Naive B cell (primary cell): ENCODE measurements at regions not wholly inside any gene's neighbourhood (a gene's known extent, or its start where the extent isn't known, plus 50 kb on each side); places are given as distances from the start of the nearest gene placed in this dataset.

ENCODE experiments used
- ATAC-seq, 2 donors: fragments of 150-1000 bp; cut with Tn5 transposase; 2 replicates each; pipeline ENCODE4 v1.10.0; 2021; ENCODE audit warnings: low read depth in 2 of 2, mild to moderate bottlenecking in 2 of 2, moderate library complexity in 2 of 2
- DNase-seq: peaks from one replicate; pipeline ENCODE4 v3.0.0; 2022
- H3K27ac Mint-ChIP-seq, 6 donors: one replicate each; pipeline ENCODE4 v1.8.0; 2020 to 2022; ENCODE audit warnings: mild to moderate bottlenecking in 6 of 6, mixed read lengths in 6 of 6, moderate library complexity in 5 of 6, inconsistent platforms in 2 of 6
- H3K27me3 Mint-ChIP-seq, 3 donors: one replicate each; pipeline ENCODE4 v1.8.0; 2021 to 2022; ENCODE audit warnings: mixed read lengths in 3 of 3, mild to moderate bottlenecking in 1 of 3
- H3K36me3 Mint-ChIP-seq, 2 donors: one replicate each; pipeline ENCODE4 v1.8.0; 2020 to 2022; ENCODE audit warnings: mixed read lengths in 2 of 2, inconsistent platforms in 1 of 2, mild to moderate bottlenecking in 1 of 2
- H3K4me1 Mint-ChIP-seq, 3 donors: one replicate each; pipeline ENCODE4 v1.8.0; 2020 to 2022; ENCODE audit warnings: mixed read lengths in 3 of 3, inconsistent platforms in 1 of 3, mild to moderate bottlenecking in 1 of 3, moderate library complexity in 1 of 3
- H3K4me3 Mint-ChIP-seq, 8 donors: one replicate each; pipeline ENCODE4 v1.8.0; 2020 to 2022; ENCODE audit warnings: mild to moderate bottlenecking in 8 of 8, mixed read lengths in 8 of 8, moderate library complexity in 8 of 8, inconsistent platforms in 2 of 8
- H3K9me3 Mint-ChIP-seq, 7 donors: one replicate each; pipeline ENCODE4 v1.8.0; 2020 to 2022; ENCODE audit warnings: mixed read lengths in 7 of 7, mild to moderate bottlenecking in 5 of 7, inconsistent platforms in 2 of 7, moderate library complexity in 1 of 7

DNA sequence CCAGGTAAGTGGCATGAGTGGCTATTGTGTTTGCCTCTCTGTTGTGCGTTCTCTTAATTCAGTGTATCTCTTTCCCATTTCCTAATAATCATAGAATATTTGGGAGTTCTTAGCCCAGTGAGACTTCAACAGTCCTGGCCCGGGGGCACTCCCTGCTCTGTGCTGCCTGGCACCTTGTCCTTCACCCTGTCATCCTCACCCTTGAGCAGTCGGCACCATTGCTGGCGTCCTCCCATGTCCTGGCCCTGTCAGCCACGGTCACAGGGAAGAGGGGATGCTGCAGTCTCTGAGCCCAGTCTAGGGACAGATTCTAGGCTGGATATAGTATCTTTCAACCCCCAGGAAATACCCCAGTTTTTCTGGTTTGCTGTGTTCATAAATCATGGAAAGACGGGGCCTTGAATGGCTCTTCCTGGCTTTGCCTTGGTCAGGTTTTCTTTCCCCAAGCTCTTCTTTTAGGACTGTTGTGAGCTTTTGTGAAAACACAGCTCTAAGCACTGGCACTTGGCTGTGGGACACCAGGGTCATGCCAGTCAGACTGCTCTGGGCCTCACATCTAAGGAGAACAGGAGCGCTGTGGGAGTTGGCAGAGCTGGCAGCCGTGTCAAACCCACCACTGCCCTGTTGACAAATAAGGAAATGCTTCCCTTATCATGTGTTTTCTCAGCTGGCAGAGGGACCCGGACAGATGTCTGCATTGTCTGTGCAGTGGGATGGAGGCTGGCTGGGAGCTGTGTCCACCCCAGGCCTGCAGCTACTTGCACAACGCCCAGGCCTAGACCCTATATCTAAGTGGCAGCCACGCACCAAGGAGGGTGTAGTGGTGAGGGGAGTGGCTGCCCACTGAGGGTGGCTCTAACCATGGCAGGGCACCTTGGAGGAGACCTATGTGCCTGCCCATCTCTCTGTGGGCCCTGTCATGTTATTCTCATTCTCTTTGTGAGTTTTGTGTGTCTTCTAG lies 378.6 kb downstream of the ICE1 start:
- peaks cover 0 to 7% (median 0%) of the 10 kb centered on the region in 7 donors for H3K9me3 Mint-ChIP-seq
- H3K27ac Mint-ChIP-seq = peak overlapping the region in 2 of 6 donors; percentile 13 to 39
- no peaks in the 10 kb centered on the region for H3K4me1 Mint-ChIP-seq

GRCh38 chr5:5799826-5800225 lies 377.3 kb downstream of the ICE1 start:
- Mint-ChIP-seq H3K4me1 (no peaks in the 10 kb centered on the region), H3K27ac (no peak overlapping the region), H3K27me3 (no peaks in the 10 kb centered on the region), H3K36me3 (no peaks in the 10 kb centered on the region), H3K4me3 (no peak overlapping the region), H3K9me3 (peaks cover 0 to 7% (median 0%) of the 10 kb centered on the region in 7 donors)
- ATAC-seq (no peak), DNase-seq (no peak)

More for the DNA sequence above, 378.6 kb downstream of the ICE1 start:
- no peak for ATAC-seq
- H3K4me3 Mint-ChIP-seq = no peak overlapping the region
- DNase-seq = no peak
- H3K36me3 Mint-ChIP-seq = no peaks in the 10 kb centered on the region
- H3K27me3 Mint-ChIP-seq = no peaks in the 10 kb centered on the region

DNA sequence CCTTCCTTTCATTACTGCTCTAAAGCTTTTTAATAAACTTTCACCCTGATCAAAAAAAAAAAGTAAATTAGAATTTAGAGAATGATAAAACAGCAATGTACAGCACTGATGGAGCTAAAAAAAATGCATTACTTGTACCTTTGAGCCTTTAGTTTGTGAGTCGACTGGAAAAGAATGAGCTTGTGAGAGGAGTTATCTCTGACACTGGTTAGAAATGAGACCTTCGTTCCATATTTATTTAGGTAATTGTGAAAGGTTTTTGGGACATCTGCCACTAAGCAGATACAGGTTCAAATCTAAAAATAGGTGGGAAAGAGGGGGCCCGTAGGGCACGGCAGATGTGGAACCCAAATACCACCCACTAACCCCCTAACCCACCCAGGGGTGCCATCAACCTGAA lies 376.8 kb downstream of the ICE1 start:
- no peaks in the 10 kb centered on the region for H3K36me3 Mint-ChIP-seq
- DNase-seq = no peak
- H3K9me3 Mint-ChIP-seq = peaks cover 0 to 7% (median 0%) of the 10 kb centered on the region in 7 donors
- no peak overlapping the region for H3K4me3 Mint-ChIP-seq
- H3K27me3 Mint-ChIP-seq = no peaks in the 10 kb centered on the region
- no peak overlapping the region for H3K27ac Mint-ChIP-seq
- ATAC-seq = no peak
- no peaks in the 10 kb centered on the region for H3K4me1 Mint-ChIP-seq

DNA sequence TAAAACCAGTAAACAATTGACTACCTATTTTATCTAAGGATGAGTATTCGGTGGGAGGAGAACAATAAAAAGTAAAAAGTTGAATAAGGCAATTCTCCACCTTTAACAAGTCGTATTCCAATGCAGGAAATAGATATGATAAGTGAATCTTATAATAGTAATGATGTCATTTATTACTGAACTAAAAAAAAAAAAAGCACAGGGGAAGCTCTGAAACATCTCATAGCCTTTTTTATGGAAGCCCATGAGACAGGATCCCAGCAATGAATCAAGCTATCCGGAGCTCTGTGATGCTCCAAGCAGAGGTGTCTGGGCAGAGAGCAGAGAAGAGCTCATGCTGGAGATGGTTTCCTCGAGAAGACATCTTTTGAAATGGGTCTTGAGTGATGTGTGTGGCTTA lies 376.0 kb downstream of the ICE1 start:
- ATAC-seq = no peak
- no peak overlapping the region for H3K4me3 Mint-ChIP-seq
- peak overlapping the region in 1 of 6 donors; percentile 21 for H3K27ac Mint-ChIP-seq
- H3K4me1 Mint-ChIP-seq = no peaks in the 10 kb centered on the region
- H3K36me3 Mint-ChIP-seq = no peaks in the 10 kb centered on the region
- no peak for DNase-seq
- H3K9me3 Mint-ChIP-seq = peaks cover 0 to 7% (median 0%) of the 10 kb centered on the region in 7 donors
- peaks cover 0 to 2% (median 0%) of the 10 kb centered on the region in 3 donors for H3K27me3 Mint-ChIP-seq

GRCh38 chr5:5798041-5798440 lies 375.6 kb downstream of the ICE1 start:
- Mint-ChIP-seq H3K9me3 (peaks cover 0 to 5% (median 0%) of the 10 kb centered on the region in 7 donors), H3K27ac (no peak overlapping the region)
- no peak for DNase-seq

DNA sequence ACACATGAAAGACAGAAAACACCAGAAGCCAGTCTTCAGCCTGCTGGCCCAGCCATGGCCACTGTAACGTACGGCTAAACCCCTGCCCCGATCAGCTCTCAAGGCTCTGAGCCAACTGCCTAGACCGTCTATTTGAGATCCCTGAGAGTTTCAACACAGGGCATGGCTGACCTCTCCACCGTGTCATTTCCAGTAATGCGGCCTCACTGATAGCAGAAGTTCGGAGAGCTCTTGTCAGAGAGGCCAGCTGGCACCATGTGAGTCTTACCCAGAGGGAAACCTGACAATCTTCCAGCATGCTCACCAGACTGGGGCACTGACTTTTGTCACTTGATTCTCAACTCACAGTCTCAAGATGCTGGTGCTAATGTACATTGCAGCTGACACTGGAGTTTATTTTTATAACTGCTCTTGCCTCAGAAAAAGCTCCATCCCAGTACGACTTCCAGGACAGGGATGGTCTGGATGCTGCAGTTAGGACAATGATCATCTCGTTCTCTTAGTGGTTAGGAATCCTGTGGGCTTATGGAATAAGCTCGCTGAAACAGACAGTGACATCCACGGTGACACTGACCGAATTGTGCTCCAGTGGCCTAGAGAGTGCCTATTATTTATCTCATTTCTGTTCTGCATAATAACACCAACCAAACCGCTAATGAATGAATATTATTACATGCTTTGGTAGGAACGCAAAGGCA lies 372.7 kb downstream of the ICE1 start:
- H3K4me1 Mint-ChIP-seq = no peaks in the 10 kb centered on the region
- H3K36me3 Mint-ChIP-seq = no peaks in the 10 kb centered on the region
- H3K9me3 Mint-ChIP-seq = peaks cover 0 to 2% (median 0%) of the 10 kb centered on the region in 7 donors
- H3K27me3 Mint-ChIP-seq = peaks cover 0 to 6% (median 0%) of the 10 kb centered on the region in 3 donors
- no peak for DNase-seq
- H3K4me3 Mint-ChIP-seq = no peak overlapping the region
- peak overlapping the region in 1 of 6 donors; percentile 45 for H3K27ac Mint-ChIP-seq
- ATAC-seq = no peak

More at GRCh38 chr5:5798041-5798440, 375.6 kb downstream of the ICE1 start:
- peaks cover 0 to 6% (median 0%) of the 10 kb centered on the region in 3 donors for H3K27me3 Mint-ChIP-seq
- ATAC-seq = no peak
- no peak overlapping the region for H3K4me3 Mint-ChIP-seq
- H3K4me1 Mint-ChIP-seq = no peaks in the 10 kb centered on the region
- no peaks in the 10 kb centered on the region for H3K36me3 Mint-ChIP-seq

DNA sequence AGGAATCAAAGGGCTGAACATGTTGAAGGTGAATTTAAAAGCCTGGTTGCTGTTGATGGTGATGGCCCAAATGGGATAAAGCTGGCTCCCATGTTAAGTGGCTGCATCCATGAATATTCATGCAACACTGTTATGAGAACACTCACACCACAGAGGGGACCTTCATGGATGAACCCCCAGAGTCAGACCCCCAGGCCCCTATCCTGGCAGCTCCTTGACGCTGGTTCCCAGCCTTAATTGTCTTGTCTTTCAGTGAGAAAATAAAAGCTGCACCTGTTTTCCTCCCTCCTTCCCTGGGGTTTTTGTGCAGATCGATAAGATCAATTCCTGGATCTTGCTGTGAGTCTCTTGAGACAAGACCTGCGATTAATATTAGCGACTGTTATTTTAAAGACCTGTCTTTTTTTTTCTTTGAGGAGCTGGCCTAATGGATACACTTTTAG lies 371.7 kb downstream of the ICE1 start:
- no peaks in the 10 kb centered on the region for H3K36me3 Mint-ChIP-seq
- H3K4me1 Mint-ChIP-seq = no peaks in the 10 kb centered on the region
- no peak overlapping the region for H3K27ac Mint-ChIP-seq
- ATAC-seq = no peak
- DNase-seq = no peak
- no peak overlapping the region for H3K4me3 Mint-ChIP-seq
- H3K9me3 Mint-ChIP-seq = peaks cover 0 to 2% (median 0%) of the 10 kb centered on the region in 7 donors
- H3K27me3 Mint-ChIP-seq = peaks cover 0 to 6% (median 0%) of the 10 kb centered on the region in 3 donors

DNA sequence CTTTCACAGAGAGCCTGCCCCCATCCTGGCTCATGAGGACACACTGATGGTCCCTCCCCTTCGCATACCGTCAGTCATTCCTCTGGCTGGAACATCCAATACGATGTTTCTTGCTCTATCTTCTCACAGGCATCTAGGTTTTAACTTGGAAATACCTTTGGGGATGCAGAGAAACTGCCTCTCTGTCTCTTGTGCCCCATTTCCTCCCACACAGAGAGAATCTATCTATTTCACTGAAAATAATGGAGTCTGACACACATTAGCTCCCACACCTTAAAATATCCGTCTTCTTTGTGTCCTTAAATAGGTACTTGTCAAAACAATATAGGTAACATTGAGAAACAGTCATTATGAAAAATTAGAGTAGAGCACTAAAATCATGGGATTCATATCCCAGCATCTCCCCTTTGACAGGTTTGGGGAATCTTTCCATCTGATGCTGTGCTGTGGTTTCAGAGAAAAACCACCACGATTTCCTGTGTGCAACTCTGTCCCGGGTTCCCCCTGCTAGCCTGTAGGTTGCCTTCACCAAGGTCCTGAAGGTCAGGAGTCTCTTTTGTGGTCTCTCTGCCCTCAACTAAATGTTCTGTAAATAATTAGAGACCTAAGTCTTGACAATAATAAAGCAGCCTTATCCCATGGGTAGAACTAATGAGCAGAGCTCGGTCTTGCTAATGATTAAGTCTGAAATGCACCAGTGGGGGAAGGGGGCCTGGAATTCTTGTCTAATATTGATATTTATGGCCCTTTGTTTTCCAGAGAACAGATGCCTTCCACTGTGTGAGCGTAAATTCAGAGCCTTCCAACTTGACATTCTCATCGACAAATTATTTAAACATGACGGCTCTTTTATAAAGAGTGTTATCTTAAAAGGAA lies 371.0 kb downstream of the ICE1 start:
- no peak overlapping the region for H3K4me3 Mint-ChIP-seq
- H3K27me3 Mint-ChIP-seq = peaks cover 0 to 6% (median 0%) of the 10 kb centered on the region in 3 donors
- H3K4me1 Mint-ChIP-seq = no peaks in the 10 kb centered on the region
- H3K9me3 Mint-ChIP-seq = peaks cover 0 to 3% (median 0%) of the 10 kb centered on the region in 7 donors
- DNase-seq (no peak), ATAC-seq (no peak)
- peak overlapping the region in 1 of 6 donors; percentile 24 for H3K27ac Mint-ChIP-seq
- no peaks in the 10 kb centered on the region for H3K36me3 Mint-ChIP-seq

DNA sequence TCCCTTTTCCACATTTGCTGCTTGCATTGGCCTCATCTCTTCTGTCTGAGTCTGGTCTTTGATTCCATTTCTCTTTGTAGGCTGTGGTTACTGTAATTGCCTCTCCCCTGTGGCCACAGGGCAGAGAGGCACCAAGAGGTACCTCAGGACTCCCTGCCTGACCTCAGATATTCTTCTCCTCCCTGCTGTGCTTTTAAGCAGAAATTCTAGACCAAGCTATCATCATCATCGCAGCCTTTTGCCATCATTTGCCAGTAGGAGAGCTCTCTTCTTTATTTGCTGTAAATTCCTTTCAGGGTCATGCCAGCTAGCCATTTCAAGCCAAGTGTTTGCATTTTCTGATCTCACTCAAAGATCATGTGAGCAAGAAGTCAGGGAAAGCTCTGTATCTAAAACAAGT lies 369.6 kb downstream of the ICE1 start:
- ATAC-seq (no peak), DNase-seq (no peak)
- Mint-ChIP-seq H3K27ac (no peak overlapping the region), H3K9me3 (peaks cover 2 to 12% (median 7%) of the 10 kb centered on the region in 7 donors), H3K4me1 (no peaks in the 10 kb centered on the region), H3K4me3 (no peak overlapping the region), H3K27me3 (peaks cover 0 to 6% (median 0%) of the 10 kb centered on the region in 3 donors), H3K36me3 (peaks cover 0 to 3% of the 10 kb centered on the region in 2 donors)

DNA sequence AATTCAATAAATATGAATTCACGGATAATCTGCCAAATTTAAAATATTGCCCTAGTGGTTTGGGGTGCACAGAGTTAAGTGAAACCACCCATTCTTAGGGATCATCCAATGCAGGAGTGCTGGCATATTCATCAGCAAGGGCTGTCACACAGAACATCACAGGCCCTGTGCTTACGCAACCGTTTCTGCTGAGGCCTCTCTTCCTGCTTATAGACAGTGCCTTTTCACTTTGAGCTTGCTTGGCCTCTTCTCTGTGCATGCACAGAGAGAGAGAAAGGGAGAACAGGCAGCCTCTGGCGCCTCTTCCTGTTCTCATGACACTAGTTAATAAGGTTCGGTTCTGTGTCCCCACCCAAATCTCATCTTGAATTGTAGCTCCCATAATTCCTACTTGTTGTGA lies 366.3 kb downstream of the ICE1 start:
- peak overlapping the region in 1 of 6 donors; percentile 35 for H3K27ac Mint-ChIP-seq
- DNase-seq (no peak), ATAC-seq (no peak)
- peaks cover 6 to 11% of the 10 kb centered on the region in 2 donors for H3K36me3 Mint-ChIP-seq
- H3K9me3 Mint-ChIP-seq = peaks cover 7 to 28% (median 14%) of the 10 kb centered on the region in 7 donors
- no peak overlapping the region for H3K4me3 Mint-ChIP-seq
- no peaks in the 10 kb centered on the region for H3K4me1 Mint-ChIP-seq
- H3K27me3 Mint-ChIP-seq = peaks cover 0 to 6% (median 0%) of the 10 kb centered on the region in 3 donors

GRCh38 chr5:5787373-5787772 lies 364.9 kb downstream of the ICE1 start:
- ATAC-seq (no peak), DNase-seq (no peak)
- no peaks in the 10 kb centered on the region for H3K27me3 Mint-ChIP-seq
- H3K36me3 Mint-ChIP-seq = peaks cover 6 to 11% of the 10 kb centered on the region in 2 donors
- H3K4me3 Mint-ChIP-seq = no peak overlapping the region
- H3K9me3 Mint-ChIP-seq = peaks cover 5 to 28% (median 14%) of the 10 kb centered on the region in 7 donors
- no peaks in the 10 kb centered on the region for H3K4me1 Mint-ChIP-seq
- H3K27ac Mint-ChIP-seq = no peak overlapping the region

- ATAC-seq = no peak
- no peak overlapping the region for H3K4me3 Mint-ChIP-seq
- DNase-seq = no peak
- no peaks in the 10 kb centered on the region for H3K4me1 Mint-ChIP-seq
- H3K27ac Mint-ChIP-seq = peak overlapping the region in 1 of 6 donors; percentile 25
- no peaks in the 10 kb centered on the region for H3K27me3 Mint-ChIP-seq
- H3K36me3 Mint-ChIP-seq = peaks cover 6 to 11% of the 10 kb centered on the region in 2 donors
- peaks cover 5 to 28% (median 14%) of the 10 kb centered on the region in 7 donors for H3K9me3 Mint-ChIP-seq
Measured at GRCh38 chr5:5784101-5784500, 361.6 kb downstream of the ICE1 start.

DNA sequence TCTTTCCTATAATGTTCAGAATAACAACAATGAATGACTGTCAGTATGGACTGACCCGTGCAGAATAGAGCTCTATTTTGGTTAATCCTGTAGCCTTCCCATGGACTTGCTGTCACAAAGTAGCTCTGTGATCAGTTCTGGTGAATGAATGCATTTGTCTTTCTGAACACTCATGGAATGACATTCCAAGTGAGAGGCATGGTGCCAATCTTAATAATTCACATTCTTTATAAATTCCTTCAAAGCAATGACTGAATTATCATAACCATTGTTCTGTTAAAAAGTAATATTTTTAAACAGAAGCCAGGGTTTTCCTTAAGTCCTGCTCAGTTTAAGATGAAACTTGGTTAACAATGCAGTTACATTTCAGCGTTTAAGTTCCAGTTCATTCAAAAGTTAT lies 360.5 kb downstream of the ICE1 start:
- no peak overlapping the region for H3K4me3 Mint-ChIP-seq
- ATAC-seq (no peak), DNase-seq (no peak)
- H3K36me3 Mint-ChIP-seq = peaks cover 6 to 11% of the 10 kb centered on the region in 2 donors
- no peaks in the 10 kb centered on the region for H3K4me1 Mint-ChIP-seq
- H3K9me3 Mint-ChIP-seq = peaks cover 5 to 27% (median 14%) of the 10 kb centered on the region in 7 donors
- H3K27me3 Mint-ChIP-seq = no peaks in the 10 kb centered on the region
- no peak overlapping the region for H3K27ac Mint-ChIP-seq
